Tibial nerve (tissue), 4 donors: ENCODE measurements at regions not wholly inside any gene's neighbourhood (a gene's known extent, or its start where the extent isn't known, plus 50 kb on each side); places are given as distances from the start of the nearest gene placed in this dataset.

Source experiments
- EP300 ChIP-seq, 2 donors: sonication (generic); formaldehyde crosslinking; IDR thresholded peaks; one replicate each; pipeline ENCODE4 v1.6.1; 2017; ENCODE audit warnings: antibody characterized with exemption in 2 of 2, mild to moderate bottlenecking in 1 of 2
- POLR2A ChIP-seq, 2 donors: fragments of 450-650 bp; IDR thresholded peaks; one replicate each; pipeline ENCODE4 v1.6.1; 2017; ENCODE audit warnings: antibody characterized with exemption in 2 of 2, mild to moderate bottlenecking in 2 of 2, moderate library complexity in 2 of 2
- TF ChIP-seq, protein P1 (sequence below), 5 experiments: fragments of 200-600 bp in 3 of 5; fragments of 450-650 bp in 2 of 5; sonication (generic) in 3 of 5; IDR thresholded peaks; one replicate each; pipeline ENCODE4 v1.5.1; 2016 to 2019; ENCODE audit warnings: antibody characterized with exemption in 5 of 5, mild to moderate bottlenecking in 3 of 5, moderate library complexity in 2 of 5

DNA sequence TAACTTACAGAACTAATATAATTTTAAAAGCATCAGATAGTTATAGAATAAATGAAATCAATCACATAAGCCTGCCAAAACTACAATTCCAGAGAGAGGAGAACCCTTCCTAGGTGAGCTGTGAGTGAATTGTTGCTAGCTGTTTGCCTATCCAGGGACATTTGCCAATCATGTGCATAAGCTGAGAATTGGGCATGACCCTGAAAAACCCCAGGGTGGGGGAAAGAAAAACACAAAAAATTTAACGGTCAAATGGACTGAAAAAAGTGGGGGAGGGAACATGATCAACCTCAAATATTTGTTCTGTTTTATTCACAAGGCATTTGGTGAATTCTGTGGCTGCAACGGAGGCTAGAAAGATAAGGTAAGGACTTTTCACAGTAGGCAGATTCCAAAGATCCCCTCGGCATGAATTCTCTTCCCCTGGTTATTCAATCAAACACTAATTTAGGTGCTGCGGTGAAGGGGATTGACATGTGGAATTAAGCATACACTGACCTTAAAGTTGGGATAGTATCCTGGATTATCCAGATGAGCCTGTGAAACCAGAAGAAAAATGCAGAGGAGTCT is 203.9 kb upstream of the RGPD4 start:
- TF ChIP-seq, protein P1, sequence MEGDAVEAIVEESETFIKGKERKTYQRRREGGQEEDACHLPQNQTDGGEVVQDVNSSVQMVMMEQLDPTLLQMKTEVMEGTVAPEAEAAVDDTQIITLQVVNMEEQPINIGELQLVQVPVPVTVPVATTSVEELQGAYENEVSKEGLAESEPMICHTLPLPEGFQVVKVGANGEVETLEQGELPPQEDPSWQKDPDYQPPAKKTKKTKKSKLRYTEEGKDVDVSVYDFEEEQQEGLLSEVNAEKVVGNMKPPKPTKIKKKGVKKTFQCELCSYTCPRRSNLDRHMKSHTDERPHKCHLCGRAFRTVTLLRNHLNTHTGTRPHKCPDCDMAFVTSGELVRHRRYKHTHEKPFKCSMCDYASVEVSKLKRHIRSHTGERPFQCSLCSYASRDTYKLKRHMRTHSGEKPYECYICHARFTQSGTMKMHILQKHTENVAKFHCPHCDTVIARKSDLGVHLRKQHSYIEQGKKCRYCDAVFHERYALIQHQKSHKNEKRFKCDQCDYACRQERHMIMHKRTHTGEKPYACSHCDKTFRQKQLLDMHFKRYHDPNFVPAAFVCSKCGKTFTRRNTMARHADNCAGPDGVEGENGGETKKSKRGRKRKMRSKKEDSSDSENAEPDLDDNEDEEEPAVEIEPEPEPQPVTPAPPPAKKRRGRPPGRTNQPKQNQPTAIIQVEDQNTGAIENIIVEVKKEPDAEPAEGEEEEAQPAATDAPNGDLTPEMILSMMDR (IDR thresholded peaks at IDR 0.05) = no peak
- TF ChIP-seq POLR2A (IDR thresholded peaks at IDR 0.05) (no peak), EP300 (IDR thresholded peaks at IDR 0.05) (no peak)
